Suprapubic skin (tissue), 4 donors: ENCODE measurements at regions not wholly inside any gene's neighbourhood (a gene's known extent, or its start where the extent isn't known, plus 50 kb on each side); places are given as distances from the start of the nearest gene placed in this dataset.

ENCODE experiments used
- POLR2A ChIP-seq, 2 donors: fragments of 450-650 bp; IDR thresholded peaks; one replicate each; pipeline ENCODE4 v1.6.1; 2017; ENCODE audit warnings: antibody characterized with exemption in 2 of 2, mild to moderate bottlenecking in 2 of 2, moderate library complexity in 2 of 2
- POLR2AphosphoS5 ChIP-seq, 3 donors: sonication (generic); formaldehyde crosslinking; IDR thresholded peaks; one replicate each; pipeline ENCODE4 v1.6.1; 2017; ENCODE audit warnings: antibody characterized with exemption in 3 of 3
- TF ChIP-seq, protein P1 (sequence below), 2 donors: fragments of 200-600 bp in 1 of 2; fragments of 450-650 bp in 1 of 2; sonication (generic) in 1 of 2; IDR thresholded peaks; one replicate each; pipeline ENCODE4 v1.5.1; 2016 to 2019; ENCODE audit warnings: antibody characterized with exemption in 2 of 2, mild to moderate bottlenecking in 1 of 2, moderate library complexity in 1 of 2

DNA sequence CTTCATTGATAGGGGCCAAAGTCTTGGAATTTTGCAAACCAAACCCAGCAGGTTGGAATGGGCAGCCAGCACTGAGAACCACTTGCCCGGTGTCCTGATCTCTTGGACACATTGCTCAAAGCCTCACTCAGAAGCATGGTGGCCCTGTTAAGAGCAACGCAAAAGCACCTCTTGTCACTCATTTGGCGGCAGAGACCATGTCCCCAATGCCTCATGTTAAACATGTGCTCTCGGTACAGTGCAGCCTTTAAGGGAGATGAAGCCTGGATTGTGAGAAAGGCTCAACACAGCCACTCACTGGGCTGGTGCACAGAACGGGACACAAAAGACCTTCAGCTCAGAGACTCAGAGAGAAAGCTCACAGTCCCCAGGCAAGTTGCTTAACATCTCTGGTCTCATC lies 298.4 kb upstream of the PRDM1 start:
- TF ChIP-seq, protein P1, sequence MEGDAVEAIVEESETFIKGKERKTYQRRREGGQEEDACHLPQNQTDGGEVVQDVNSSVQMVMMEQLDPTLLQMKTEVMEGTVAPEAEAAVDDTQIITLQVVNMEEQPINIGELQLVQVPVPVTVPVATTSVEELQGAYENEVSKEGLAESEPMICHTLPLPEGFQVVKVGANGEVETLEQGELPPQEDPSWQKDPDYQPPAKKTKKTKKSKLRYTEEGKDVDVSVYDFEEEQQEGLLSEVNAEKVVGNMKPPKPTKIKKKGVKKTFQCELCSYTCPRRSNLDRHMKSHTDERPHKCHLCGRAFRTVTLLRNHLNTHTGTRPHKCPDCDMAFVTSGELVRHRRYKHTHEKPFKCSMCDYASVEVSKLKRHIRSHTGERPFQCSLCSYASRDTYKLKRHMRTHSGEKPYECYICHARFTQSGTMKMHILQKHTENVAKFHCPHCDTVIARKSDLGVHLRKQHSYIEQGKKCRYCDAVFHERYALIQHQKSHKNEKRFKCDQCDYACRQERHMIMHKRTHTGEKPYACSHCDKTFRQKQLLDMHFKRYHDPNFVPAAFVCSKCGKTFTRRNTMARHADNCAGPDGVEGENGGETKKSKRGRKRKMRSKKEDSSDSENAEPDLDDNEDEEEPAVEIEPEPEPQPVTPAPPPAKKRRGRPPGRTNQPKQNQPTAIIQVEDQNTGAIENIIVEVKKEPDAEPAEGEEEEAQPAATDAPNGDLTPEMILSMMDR (IDR thresholded peaks at IDR 0.05): no peak
- TF ChIP-seq POLR2A (IDR thresholded peaks at IDR 0.05) (no peak), POLR2AphosphoS5 (IDR thresholded peaks at IDR 0.05) (no peak)
